GM21528 (cell line): ENCODE measurements at regions not wholly inside any gene's neighbourhood (a gene's known extent, or its start where the extent isn't known, plus 50 kb on each side); places are given as distances from the start of the nearest gene placed in this dataset.

ENCODE experiments used
- ATAC-seq: cut with Tn5 transposase; IDR thresholded peaks from one replicate; pipeline ENCODE4 v1.9.1; 2021; ENCODE audit warnings: mild to moderate bottlenecking, moderate library complexity; ENCODE audit not compliant: unreplicated experiment, low FRiP score

- no peak for ATAC-seq
Observed at GRCh38 chr6:141700819-141701218, 431.9 kb upstream of the GJE1 start.

- no peak for ATAC-seq
Observed at GRCh38 chr6:141688916-141689315, 443.8 kb upstream of the GJE1 start.

GRCh38 chr6:141685416-141685815 lies 447.3 kb upstream of the GJE1 start:
- no peak for ATAC-seq

- ATAC-seq, result no peak
Observed at GRCh38 chr6:141682391-141682790, 450.3 kb upstream of the GJE1 start.

- ATAC-seq, result peak; percentile 65
Observed at GRCh38 chr6:141677598-141678211, 455.0 kb upstream of the GJE1 start.

GRCh38 chr6:141675957-141676356 lies 456.8 kb upstream of the GJE1 start:
- ATAC-seq, result no peak

- no peak for ATAC-seq
Observed at GRCh38 chr6:141669141-141669540, 463.6 kb upstream of the GJE1 start.

- no peak for ATAC-seq
Observed at GRCh38 chr6:141667580-141668309, 465.0 kb upstream of the GJE1 start.

GRCh38 chr6:141666187-141666586 lies 466.5 kb upstream of the GJE1 start:
- ATAC-seq, result no peak

GRCh38 chr6:141664744-141665143 lies 468.0 kb upstream of the GJE1 start:
- ATAC-seq, result no peak

GRCh38 chr6:141659582-141659981 lies 473.1 kb upstream of the GJE1 start:
- no peak for ATAC-seq

GRCh38 chr6:141658696-141659095 lies 474.0 kb upstream of the GJE1 start:
- no peak for ATAC-seq

- ATAC-seq, result no peak
Observed at GRCh38 chr6:141657812-141658211, 474.9 kb upstream of the GJE1 start.

- no peak for ATAC-seq
Observed at GRCh38 chr6:141653590-141653989, 479.1 kb upstream of the GJE1 start.

GRCh38 chr6:141641951-141642350 lies 490.8 kb upstream of the GJE1 start:
- ATAC-seq, result no peak

- ATAC-seq, result no peak
Observed at GRCh38 chr6:141641406-141641805, 491.3 kb upstream of the GJE1 start.

GRCh38 chr6:141635621-141636020 lies 497.1 kb upstream of the GJE1 start:
- no peak for ATAC-seq

- no peak for ATAC-seq
Observed at GRCh38 chr6:141634269-141634668, 498.5 kb upstream of the GJE1 start.

GRCh38 chr6:141624301-141624700 lies 508.4 kb upstream of the GJE1 start:
- ATAC-seq, result no peak

- no peak for ATAC-seq
Observed at GRCh38 chr6:141618180-141618581, 514.5 kb upstream of the GJE1 start.

- no peak for ATAC-seq
Observed at GRCh38 chr6:141610741-141611140, 522.0 kb upstream of the GJE1 start.

GRCh38 chr6:141607956-141608355 lies 524.8 kb upstream of the GJE1 start:
- no peak for ATAC-seq
